ENCODE measurements at regions not wholly inside any gene's neighbourhood (a gene's known extent, or its start where the extent isn't known, plus 50 kb on each side); places are given as distances from the start of the nearest gene placed in this dataset.

DNA sequence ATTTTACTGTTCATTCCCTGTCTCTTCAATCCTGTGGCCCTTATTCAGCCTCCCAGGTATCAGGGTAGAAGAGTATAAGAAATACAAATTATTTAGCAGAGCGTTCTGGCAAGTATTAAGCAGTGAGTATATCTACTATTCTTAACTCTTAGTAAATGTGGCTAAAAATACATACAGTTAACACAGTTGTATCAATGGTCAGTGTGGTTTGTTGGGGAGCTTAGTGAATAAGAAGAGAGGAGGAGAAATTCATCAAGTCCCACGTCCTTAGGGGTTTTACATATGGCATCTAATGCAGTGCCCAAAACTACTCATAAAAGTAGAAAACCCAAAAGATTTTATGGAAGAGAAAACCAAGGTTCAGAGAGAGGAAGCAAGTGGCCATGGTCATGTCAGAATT, 691.0 kb upstream of the SGCG start:
- no peaks in the 10 kb centered on the region for H4K20me1 ChIP-seq (ENCODE audit: insufficient read depth, low read length)
- no peak overlapping the region for H2AK5ac ChIP-seq (ENCODE audit: low read depth, low read length)
- no peak for TF ChIP-seq FOS (IDR thresholded peaks at IDR 0.05; ENCODE audit: low read depth, low read length)
- TF ChIP-seq RAD21 (IDR thresholded peaks at IDR 0.05; ENCODE audit: low read length): no peak
- no peak for TF ChIP-seq RCOR1 (IDR thresholded peaks at IDR 0.05; ENCODE audit: insufficient replicate concordance, low read length)
- no peak for TF ChIP-seq NFE2L2 (IDR thresholded peaks at IDR 0.05; ENCODE audit: low read depth, low read length)
- TF ChIP-seq CEBPB (IDR thresholded peaks at IDR 0.05; ENCODE audit: low read depth, low read length): no peak
- TF ChIP-seq, protein P1, sequence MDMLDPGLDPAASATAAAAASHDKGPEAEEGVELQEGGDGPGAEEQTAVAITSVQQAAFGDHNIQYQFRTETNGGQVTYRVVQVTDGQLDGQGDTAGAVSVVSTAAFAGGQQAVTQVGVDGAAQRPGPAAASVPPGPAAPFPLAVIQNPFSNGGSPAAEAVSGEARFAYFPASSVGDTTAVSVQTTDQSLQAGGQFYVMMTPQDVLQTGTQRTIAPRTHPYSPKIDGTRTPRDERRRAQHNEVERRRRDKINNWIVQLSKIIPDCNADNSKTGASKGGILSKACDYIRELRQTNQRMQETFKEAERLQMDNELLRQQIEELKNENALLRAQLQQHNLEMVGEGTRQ (IDR thresholded peaks at IDR 0.05; ENCODE audit: low read depth, low read length): no peak
- no peak for TF ChIP-seq MAZ (IDR thresholded peaks at IDR 0.05; ENCODE audit: borderline replicate concordance, low read depth, low read length)
- no peak for TF ChIP-seq RFX5 (IDR thresholded peaks at IDR 0.05; ENCODE audit: low read depth, low read length)
- no peak for TF ChIP-seq CHD1 (IDR thresholded peaks at IDR 0.05; ENCODE audit: low read depth, low read length)
- TF ChIP-seq, protein P2, sequence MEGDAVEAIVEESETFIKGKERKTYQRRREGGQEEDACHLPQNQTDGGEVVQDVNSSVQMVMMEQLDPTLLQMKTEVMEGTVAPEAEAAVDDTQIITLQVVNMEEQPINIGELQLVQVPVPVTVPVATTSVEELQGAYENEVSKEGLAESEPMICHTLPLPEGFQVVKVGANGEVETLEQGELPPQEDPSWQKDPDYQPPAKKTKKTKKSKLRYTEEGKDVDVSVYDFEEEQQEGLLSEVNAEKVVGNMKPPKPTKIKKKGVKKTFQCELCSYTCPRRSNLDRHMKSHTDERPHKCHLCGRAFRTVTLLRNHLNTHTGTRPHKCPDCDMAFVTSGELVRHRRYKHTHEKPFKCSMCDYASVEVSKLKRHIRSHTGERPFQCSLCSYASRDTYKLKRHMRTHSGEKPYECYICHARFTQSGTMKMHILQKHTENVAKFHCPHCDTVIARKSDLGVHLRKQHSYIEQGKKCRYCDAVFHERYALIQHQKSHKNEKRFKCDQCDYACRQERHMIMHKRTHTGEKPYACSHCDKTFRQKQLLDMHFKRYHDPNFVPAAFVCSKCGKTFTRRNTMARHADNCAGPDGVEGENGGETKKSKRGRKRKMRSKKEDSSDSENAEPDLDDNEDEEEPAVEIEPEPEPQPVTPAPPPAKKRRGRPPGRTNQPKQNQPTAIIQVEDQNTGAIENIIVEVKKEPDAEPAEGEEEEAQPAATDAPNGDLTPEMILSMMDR (conservative IDR thresholded peaks at IDR 0.05; ENCODE audit: low read depth, low read length): no peak
- TF ChIP-seq POLR2A (IDR thresholded peaks at IDR 0.05; ENCODE audit: low read depth, low read length): no peak
- no peak for TF ChIP-seq SMC3 (IDR thresholded peaks at IDR 0.05; ENCODE audit: low read depth, low read length)
- no peak overlapping the region for H3K27ac ChIP-seq (ENCODE audit: insufficient read depth, low read length)
- H3K4me2 ChIP-seq (ENCODE audit: low read depth, low read length): no peak overlapping the region
- no peak overlapping the region for H2BK20ac ChIP-seq (ENCODE audit: low read depth, low read length)
- H3K4ac ChIP-seq (ENCODE audit: low read depth, low read length): no peak overlapping the region
- intact Hi-C loops (cut with micrococcal nuclease) (no loop called here), in situ Hi-C loops (cut with MboI; ENCODE audit: low sequenced_read_pairs) (no loop called here), dilution Hi-C loops (cut with HindIII; ENCODE audit: low sequenced_read_pairs, unreplicated experiment) (no loop called here)
- H3K79me1 ChIP-seq (ENCODE audit: low read depth in 1 of 2, low read length in 2 of 2): no peaks in the 10 kb centered on the region
- H3K36me3 ChIP-seq (ENCODE audit: control insufficient read depth, insufficient read depth, low read length): no peaks in the 10 kb centered on the region
- no peak for DNase-seq
- no peak overlapping the region for H3K18ac ChIP-seq (ENCODE audit: low read depth, low read length)
- H3K56ac ChIP-seq (ENCODE audit: extremely low read depth, insufficient read depth, low read length): no peak overlapping the region
- no peak overlapping the region for H3K9ac ChIP-seq (ENCODE audit: low read depth, low read length)
- POLR2A ChIA-PET (ENCODE audit: unreplicated experiment): no interaction called here
- no peak overlapping the region for H2AK9ac ChIP-seq (replicated peaks; ENCODE audit: low read depth, low read length, poor library complexity)
- H2BK15ac ChIP-seq (ENCODE audit: low read depth, low read length): no peak overlapping the region
- no peak overlapping the region for H3K14ac ChIP-seq (replicated peaks; ENCODE audit: low read depth, low read length)
- WGBS, 2 experiments (ENCODE audit: extremely low coverage in 2 of 2, insufficient read length in 1 of 2): no CpG with 5 or more reads among the region's 2 CpGs
- H3K23ac ChIP-seq (ENCODE audit: low read depth, low read length): no peak overlapping the region
- CTCF ChIA-PET: no interaction called here
- H2AFZ ChIP-seq (replicated peaks; ENCODE audit: low read length, poor library complexity): no peak overlapping the region
- no peak for ATAC-seq (ENCODE audit: low read depth)
- no peaks in the 10 kb centered on the region for H3K4me1 ChIP-seq (ENCODE audit: control insufficient read depth, insufficient read depth, low read length)
- H3K27me3 ChIP-seq (ENCODE audit: control insufficient read depth, insufficient read depth, low read length): no peaks in the 10 kb centered on the region
- no peaks in the 10 kb centered on the region for H3K9me1 ChIP-seq (ENCODE audit: insufficient read depth, low read length)
- no peak overlapping the region for H4K91ac ChIP-seq (ENCODE audit: insufficient read depth, low read depth, low read length)
- no peak overlapping the region for H2BK120ac ChIP-seq (ENCODE audit: low read depth, low read length)
- H2BK5ac ChIP-seq (ENCODE audit: low read depth, low read length, poor library complexity, severe bottlenecking): no peak overlapping the region
- H4K8ac ChIP-seq (ENCODE audit: low read depth in 2 of 2, low read length in 2 of 2): no peak overlapping the region
- H4K5ac ChIP-seq (ENCODE audit: low read depth, low read length): no peak overlapping the region
- peaks cover 5% of the 10 kb centered on the region for H3K9me3 ChIP-seq (ENCODE audit: control insufficient read depth, insufficient read depth, low read length)
- BruUV-seq (replicated peaks): no TSS peak
- no peak overlapping the region for H3K4me3 ChIP-seq (ENCODE audit: insufficient read depth, low read depth, low read length)
